Hepatic stellate cell (primary cell): ENCODE measurements at regions not wholly inside any gene's neighbourhood (a gene's known extent, or its start where the extent isn't known, plus 50 kb on each side); places are given as distances from the start of the nearest gene placed in this dataset.

Experiments used
- DNase-seq: peaks from one replicate; pipeline ENCODE4 v3.0.0; 2011; ENCODE audit warnings: low spot score

DNA sequence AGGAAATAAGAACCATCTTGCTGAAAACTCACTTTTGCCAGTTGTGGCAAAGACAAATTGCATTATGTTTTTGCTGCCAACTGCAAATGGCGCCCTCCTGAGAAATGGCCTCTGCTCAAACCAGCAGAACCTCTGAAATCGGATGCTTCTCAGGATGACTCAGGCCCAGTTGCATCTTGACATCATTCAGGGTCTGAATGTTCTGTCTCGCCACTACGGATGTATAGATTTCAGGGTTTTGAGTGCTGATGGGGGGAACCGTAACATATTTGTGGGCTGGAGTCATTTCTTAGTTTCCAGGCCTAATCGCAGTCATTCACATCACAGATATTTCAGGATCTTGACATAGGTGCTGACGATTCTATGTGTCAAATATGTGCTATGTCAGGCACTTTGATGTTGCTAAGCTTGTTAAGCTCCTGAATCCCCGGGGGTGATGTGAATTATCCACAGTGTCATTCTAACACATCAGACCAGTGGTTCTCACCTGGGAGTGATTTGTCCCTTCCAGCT lies 207.1 kb downstream of the NFATC2 start:
- DNase-seq, result peak; percentile 86

DNA sequence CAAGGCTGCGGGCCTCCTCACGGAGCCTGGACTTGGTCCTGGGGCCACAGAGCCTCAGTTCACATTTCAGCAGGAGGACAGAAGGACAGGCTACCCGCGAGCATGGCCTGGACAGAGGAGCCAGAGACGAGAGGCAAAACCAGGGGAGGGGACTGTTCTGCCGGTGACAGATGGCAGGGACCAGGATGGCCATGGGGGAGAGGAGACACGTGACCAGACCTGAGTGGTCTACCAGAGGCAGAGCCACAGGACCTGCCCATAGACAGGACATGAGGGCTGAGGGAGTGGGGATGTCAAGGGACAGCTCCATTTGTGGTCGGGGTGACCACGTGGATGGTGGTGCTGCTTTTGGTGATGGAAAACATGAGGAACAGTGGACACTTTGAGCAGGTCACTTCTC lies 207.9 kb downstream of the NFATC2 start:
- DNase-seq, result no peak

- no peak for DNase-seq
These were observed 208.5 kb downstream of the NFATC2 start for GRCh38 chr20:51333971-51334370.

- DNase-seq, result no peak
These were observed 209.1 kb downstream of the NFATC2 start for GRCh38 chr20:51333446-51333845.

- no peak for DNase-seq
These were observed 211.0 kb downstream of the NFATC2 start for GRCh38 chr20:51331481-51331880.

GRCh38 chr20:51329845-51330244 lies 212.7 kb downstream of the NFATC2 start:
- DNase-seq, result no peak

- peak; percentile 86 for DNase-seq
These were observed 215.2 kb downstream of the NFATC2 start for GRCh38 chr20:51327251-51327841.

DNA sequence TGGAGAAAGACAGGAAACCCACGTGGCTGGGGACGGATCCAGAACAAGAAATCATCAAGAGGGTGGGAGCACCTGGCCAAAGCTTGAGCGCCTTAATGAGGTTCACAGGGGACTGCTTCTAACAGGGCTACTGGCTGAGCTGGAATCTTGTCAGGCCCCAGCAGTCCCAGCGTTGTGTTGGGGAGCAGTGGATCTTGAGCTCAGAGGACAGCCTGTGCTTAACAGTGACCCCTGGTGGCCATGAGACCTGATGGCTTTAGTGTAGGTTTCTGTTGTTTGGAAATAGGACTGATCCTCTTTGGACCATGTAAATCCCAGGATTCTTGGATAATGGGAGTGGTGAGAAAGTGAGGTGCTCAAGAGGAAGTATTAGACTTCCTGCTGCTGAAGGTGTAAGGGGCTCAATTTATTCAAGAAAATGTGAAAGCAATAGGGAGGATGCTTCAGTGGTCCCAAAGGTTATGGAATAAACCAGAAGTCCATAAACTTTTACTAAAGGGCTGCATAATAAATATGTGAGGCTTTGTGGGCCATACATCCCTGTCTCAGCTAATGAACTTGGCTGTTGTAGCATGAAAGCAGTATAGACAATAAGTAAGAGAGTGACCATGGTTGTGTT lies 216.2 kb downstream of the NFATC2 start:
- peak; percentile 78 for DNase-seq

DNA sequence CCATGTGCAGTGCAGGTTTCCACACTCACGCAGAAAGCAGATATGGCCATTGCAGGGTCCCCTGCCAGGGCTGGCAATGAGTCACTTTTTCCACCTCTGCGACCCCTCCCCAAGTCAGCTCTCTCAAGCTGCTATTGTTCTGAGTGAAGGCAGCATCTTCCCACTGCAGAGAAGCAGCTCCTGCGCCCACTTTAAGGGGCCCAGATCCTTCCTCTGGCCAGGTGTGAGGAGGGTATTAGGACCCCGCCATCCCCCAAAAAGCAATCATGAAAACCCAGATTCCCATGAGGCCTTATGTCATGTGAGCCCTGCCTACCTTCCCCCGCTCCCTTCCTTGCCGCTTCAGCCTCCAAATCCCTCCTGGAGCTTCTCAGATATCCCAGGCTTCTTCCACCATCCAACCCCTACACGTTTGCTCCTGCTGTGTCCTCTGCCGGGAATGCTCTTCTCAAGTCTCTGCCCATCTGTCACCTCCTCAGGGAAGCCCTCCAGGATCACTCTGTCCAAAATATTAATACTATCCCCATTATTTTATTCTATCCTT lies 220.3 kb downstream of the NFATC2 start:
- DNase-seq, result no peak

- no peak for DNase-seq
These were observed 221.0 kb downstream of the NFATC2 start for GRCh38 chr20:51321343-51322163.

GRCh38 chr20:51319522-51319921 lies 223.0 kb downstream of the NFATC2 start:
- DNase-seq, result no peak

GRCh38 chr20:51318058-51318949 lies 224.2 kb downstream of the NFATC2 start:
- peak; percentile 29 for DNase-seq

DNA sequence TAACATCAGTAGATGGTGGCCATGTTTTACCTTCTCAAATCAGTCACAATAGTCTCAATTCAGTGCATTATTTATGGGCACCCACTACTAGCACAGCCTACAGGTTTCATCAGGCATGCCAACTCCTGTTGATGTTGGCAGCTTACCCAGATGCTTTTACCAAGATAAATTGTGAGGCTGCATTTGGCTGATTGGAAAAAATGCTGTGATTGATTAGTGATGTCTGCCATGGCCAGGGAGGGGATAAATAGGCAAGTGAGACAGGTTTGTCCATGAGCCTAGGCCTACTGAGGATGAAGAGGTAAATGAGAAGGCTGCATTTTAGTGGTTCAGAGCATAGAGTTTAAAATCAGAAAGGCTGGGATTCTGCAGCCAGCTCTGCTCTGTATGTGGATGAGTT lies 227.1 kb downstream of the NFATC2 start:
- DNase-seq, result no peak

DNA sequence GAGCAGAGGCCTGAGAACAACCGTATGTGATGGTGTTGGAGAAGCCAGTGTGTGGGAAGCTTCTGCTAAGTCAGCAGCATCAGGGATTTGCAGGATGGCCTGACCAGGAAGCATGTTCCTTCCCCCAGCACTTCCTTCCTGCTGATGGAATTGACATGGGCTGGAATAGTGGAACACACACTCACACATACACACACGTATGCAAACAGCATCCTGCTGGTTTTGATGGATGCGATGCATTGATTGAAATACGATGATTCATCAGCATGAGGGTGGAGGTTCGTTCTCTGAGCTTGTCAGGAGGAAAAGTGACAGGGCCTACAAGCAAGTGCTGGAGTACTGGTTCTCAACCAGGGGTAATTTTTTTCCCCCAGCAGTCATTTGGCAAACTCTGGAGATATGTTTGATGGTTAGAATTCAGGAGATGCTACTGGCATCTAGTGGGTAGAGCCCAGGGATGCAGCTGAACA lies 229.1 kb downstream of the NFATC2 start:
- no peak for DNase-seq

DNA sequence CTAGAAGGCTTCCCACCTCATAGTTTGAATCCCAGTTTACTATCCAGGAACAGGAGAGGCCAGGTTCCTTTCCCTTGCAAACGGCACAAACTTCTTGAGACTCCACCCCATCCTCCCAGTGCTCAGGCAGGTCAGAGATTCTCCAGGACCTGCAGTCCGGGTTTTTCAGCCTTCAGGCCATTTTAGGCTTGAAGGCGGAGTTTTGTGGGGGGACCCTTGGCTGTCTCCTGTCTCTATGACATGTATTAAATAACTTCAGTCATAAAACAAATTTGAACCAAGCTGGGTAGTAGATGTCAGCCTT lies 230.1 kb downstream of the NFATC2 start:
- no peak for DNase-seq

DNA sequence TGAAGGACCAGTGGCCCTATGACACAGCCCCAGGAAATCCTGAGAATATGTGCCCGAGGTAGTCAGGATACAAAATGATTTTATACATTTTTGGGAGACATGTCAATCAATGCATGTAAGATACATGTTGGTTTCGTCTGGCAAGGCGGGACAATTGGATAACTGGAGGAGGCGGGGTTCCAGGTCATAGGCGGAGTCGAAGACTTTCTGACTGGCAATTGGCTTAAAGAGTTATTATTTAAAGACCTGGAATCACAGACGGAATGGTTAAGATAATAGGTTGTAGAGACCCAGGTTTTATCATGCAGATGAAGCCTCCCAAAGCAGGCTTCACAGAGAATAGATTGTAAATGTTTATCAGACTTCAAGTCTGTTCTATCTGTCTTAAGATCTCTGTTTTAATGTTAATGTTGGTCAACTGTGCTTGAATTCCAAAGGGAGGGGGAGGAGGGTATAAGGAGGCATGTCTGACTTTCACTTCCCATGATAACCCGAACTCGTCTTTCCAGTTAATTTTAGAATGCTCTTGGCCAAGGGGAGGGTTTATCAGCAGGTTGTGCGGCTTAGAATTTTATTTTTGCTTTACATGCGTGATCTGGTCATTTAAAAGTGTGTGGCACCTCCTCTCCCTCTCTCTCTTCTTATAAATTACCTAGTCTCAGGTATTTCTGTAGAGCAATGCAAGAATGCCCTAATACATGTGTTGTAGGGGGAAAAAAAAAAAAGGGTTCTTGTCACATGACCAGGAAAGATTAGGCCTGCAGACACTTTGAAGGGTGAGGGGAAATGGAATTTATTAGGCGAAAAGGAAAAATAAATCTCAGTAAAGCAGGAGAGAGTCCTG lies 230.7 kb downstream of the NFATC2 start:
- peak; percentile 48 for DNase-seq

DNA sequence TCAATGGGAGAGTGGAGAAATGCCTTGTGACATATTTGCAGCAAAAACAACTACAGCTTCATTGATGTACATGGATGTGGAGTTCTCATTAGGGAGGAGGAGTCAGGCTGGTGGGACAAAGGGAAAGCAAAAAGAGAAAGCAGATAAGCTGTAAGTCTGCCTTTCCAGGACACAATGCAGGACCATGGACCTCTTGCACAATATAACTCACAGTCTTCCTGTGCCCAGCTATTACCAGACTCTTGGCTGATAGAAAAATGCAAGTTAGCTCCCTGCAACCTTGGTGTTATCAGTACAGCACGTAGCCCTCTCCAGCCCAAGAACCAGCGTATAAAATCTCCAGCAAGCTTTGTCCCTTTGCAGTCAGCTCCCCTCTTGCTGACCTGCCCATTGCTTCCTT lies 232.3 kb downstream of the NFATC2 start:
- no peak for DNase-seq

DNA sequence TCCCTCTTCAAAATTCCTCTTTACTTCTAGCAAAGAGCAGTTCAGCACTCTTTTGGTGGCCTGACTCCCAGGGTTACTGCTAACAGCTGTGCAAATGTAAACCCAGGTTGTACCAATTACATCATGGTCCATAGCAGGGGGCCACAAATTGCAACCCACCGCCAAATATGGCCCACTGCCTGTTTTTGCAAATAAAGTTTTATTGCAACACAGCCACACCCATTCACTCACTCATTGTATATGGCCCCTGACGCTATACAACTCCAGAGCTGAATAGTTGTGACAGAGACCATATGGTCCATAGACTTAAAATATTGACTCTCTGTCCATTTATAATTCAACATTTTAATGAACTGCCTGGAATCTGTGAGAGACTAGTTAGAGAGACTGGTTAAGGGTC lies 233.4 kb downstream of the NFATC2 start:
- no peak for DNase-seq

- peak; percentile 81 for DNase-seq
These were observed 235.8 kb downstream of the NFATC2 start for GRCh38 chr20:51306521-51307358.

- DNase-seq, result no peak
These were observed 236.4 kb downstream of the NFATC2 start for GRCh38 chr20:51306081-51306480.
